LNCaP clone FGC (cell line): ENCODE measurements at regions not wholly inside any gene's neighbourhood (a gene's known extent, or its start where the extent isn't known, plus 50 kb on each side); places are given as distances from the start of the nearest gene placed in this dataset.

Experiments used
- DNase-seq: peaks from one replicate; pipeline ENCODE4 v3.0.0-alpha.2; 2011; ENCODE audit warnings: low read depth
- H3K4me3 ChIP-seq: 2 replicates; pipeline ENCODE4 v1.5.1; 2011; ENCODE audit warnings: mild to moderate bottlenecking, low read depth, low read length, control low read depth
- CTCF ChIP-seq: IDR thresholded peaks from 2 replicates; pipeline ENCODE4 v1.5.1; 2012; ENCODE audit warnings: mild to moderate bottlenecking; ENCODE audit not compliant: control insufficient read depth, insufficient read depth; ENCODE audit errors: extremely low read depth

- no peak overlapping the region for H3K4me3 ChIP-seq
Measured at GRCh38 chr17:53527473-53527872, 295.3 kb upstream of the KIF2B start.

DNA sequence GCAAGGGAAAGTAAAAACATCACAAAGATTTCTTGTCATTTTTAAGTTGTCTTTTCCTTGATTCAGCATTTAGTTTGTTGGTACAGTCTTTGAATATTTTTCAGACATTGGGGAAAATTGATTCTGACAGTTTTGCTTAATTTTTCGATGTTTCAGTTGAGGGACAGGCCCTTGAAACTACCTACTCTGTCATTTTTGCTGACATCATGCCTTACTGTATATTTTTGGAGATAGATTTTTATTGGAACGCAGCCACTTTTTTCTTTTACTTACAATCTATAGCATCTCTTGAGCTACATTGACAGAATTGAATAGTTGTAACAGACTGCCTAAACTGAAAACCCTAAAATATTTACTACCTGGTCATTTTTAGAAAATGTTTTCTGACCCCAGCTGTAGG, 297.1 kb upstream of the KIF2B start:
- no peak for DNase-seq
- no peak for TF ChIP-seq CTCF
- no peak overlapping the region for H3K4me3 ChIP-seq

More at GRCh38 chr17:53527473-53527872, 295.3 kb upstream of the KIF2B start:
- no peak for DNase-seq
- no peak for TF ChIP-seq CTCF

- DNase-seq, result no peak
- 0 out of 2 replicates have a peak, but pooled peaks have one; percentile 13 for TF ChIP-seq CTCF
- no peak overlapping the region for H3K4me3 ChIP-seq
Measured at GRCh38 chr17:53516636-53517035, 306.1 kb upstream of the KIF2B start.

DNA sequence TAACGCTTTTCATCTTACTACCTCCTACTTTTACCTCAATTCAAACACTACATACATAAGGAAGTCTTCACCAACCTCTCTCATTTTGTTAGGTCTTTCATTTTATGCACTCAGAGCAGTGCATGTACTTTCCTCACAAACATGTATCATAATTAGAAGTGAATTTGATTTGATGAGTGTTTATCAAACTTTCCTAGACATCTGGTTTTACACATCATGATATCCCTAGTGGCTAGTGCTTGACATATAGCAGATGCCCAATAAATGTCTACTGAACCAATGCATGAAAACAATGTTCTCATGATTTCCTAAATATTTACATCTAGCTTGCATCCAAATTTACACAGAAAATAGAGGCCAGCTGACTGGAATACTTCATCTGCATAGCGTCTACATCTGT, 323.4 kb upstream of the KIF2B start:
- H3K4me3 ChIP-seq, result no peak overlapping the region
- DNase-seq, result no peak
- no peak for TF ChIP-seq CTCF

DNA sequence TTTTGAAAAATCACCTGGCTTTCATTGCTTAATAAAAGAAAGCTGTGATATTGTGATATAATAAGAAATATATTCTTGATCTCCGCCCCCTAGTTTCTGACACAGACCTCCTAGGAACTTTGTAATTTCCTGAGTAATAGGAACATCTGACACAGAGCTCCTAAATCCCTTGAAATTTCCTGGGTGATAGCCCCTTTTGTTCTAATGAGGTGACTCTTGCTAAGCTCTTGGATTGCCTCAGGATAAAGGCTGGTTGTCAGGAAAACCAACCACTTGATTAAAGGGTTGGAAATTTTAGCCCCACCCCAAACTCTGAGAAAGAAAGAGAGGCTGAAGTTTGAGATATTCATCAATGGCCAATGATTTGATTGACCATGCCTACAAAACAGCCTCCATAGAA, 326.4 kb upstream of the KIF2B start:
- H3K4me3 ChIP-seq, result no peak overlapping the region
- DNase-seq, result no peak
- no peak for TF ChIP-seq CTCF

DNA sequence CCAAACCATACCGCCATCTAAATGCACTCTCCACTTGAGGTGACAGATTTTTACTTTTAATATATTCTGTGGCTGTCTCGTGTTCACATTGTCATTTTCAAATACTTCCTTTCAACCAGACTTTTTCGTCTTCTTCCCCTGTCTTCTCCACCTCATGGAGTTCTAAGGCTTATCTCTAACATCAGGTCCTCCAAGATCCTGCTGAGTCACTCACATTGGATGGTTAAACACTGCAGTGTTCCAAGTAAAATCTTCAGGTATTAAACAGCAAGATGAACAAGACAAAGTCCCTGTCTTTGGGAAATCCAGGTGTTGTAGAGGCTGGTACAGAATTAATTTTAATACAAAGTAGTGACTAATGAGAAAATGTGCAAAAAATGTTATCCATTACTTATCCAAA, 330.2 kb upstream of the KIF2B start:
- H3K4me3 ChIP-seq, result no peak overlapping the region
- TF ChIP-seq CTCF, result no peak
- no peak for DNase-seq

- no peak overlapping the region for H3K4me3 ChIP-seq
- no peak for TF ChIP-seq CTCF
- DNase-seq, result no peak
Measured at GRCh38 chr17:53490447-53490968, 332.2 kb upstream of the KIF2B start.
